SU-DHL-6 (cell line): ENCODE measurements at regions not wholly inside any gene's neighbourhood (a gene's known extent, or its start where the extent isn't known, plus 50 kb on each side); places are given as distances from the start of the nearest gene placed in this dataset.
"Not testable (repeated sequence)": the region's sequence is repeated elsewhere in the genome, so short reads cannot be mapped to it uniquely, and the experiment has no call there.

Experiments
- H2AFZ ChIP-seq: fragments of 200-600 bp; sonication (generic); 2 replicates; pipeline ENCODE4 v1.6.1; 2014; ENCODE audit warnings: low read depth, mild to moderate bottlenecking, moderate library complexity, mixed read lengths, antibody characterized with exemption, low read length; ENCODE audit not compliant: severe bottlenecking
- H3F3A ChIP-seq: fragments of 200-600 bp; shearing (Covaris generic); 2 replicates; pipeline ENCODE4 v1.6.0; 2016; ENCODE audit warnings: antibody characterized with exemption, mild to moderate bottlenecking; ENCODE audit not compliant: insufficient read depth
- H3K27ac ChIP-seq: fragments of 200-600 bp; sonication (generic); 2 replicates; pipeline ENCODE4 v1.5.1; 2016; ENCODE audit warnings: low read depth, mild to moderate bottlenecking, low read length, moderate library complexity, mixed read lengths
- H3K27me3 ChIP-seq: fragments of 200-600 bp; sonication (generic), shearing (Covaris generic); 2 replicates; pipeline ENCODE4 v1.6.0; 2014; ENCODE audit warnings: mild to moderate bottlenecking, low read length
- H3K36me3 ChIP-seq: fragments of 200-600 bp; sonication (generic); 2 replicates; pipeline ENCODE4 v1.6.1; 2014; ENCODE audit warnings: mild to moderate bottlenecking, low read length, mixed read lengths
- H3K4me2 ChIP-seq: fragments of 300-600, 200-600 bp; shearing (Covaris generic), sonication (generic); 2 replicates; pipeline ENCODE4 v1.6.0; 2014; ENCODE audit warnings: low read length, low read depth, mild to moderate bottlenecking; ENCODE audit not compliant: poor library complexity, severe bottlenecking
- H3K4me3 ChIP-seq: fragments of 200-600 bp; sonication (generic); 2 replicates; pipeline ENCODE4 v1.5.1; 2014; ENCODE audit warnings: antibody characterized with exemption, low read length, mild to moderate bottlenecking, mixed read lengths; ENCODE audit not compliant: insufficient read depth, poor library complexity, severe bottlenecking
- H3K79me2 ChIP-seq: fragments of 200-600 bp; sonication (generic); 2 replicates; pipeline ENCODE4 v1.6.1; 2014; ENCODE audit warnings: mild to moderate bottlenecking, low read length, moderate library complexity; ENCODE audit not compliant: insufficient read depth
- H3K9ac ChIP-seq: fragments of 200-600 bp; sonication (generic); 2 replicates; pipeline ENCODE4 v1.7.0; 2014; ENCODE audit warnings: mild to moderate bottlenecking, low read length
- H3K9me2 ChIP-seq: fragments of 200-600 bp; sonication (generic); replicated peaks from 2 replicates; pipeline ENCODE4 v1.6.1; 2014; ENCODE audit warnings: low read length; ENCODE audit not compliant: insufficient read depth
- H3K9me3 ChIP-seq: fragments of 200-600 bp; sonication (generic); 2 replicates; pipeline ENCODE4 v1.6.1; 2014; ENCODE audit warnings: low read length, mixed read lengths; ENCODE audit not compliant: insufficient read depth
- H4K20me1 ChIP-seq: fragments of 200-600 bp; sonication (generic); 2 replicates; pipeline ENCODE4 v1.6.1; 2014; ENCODE audit warnings: low read depth, mild to moderate bottlenecking, antibody characterized with exemption, low read length, moderate library complexity, mixed read lengths
- EZH2phosphoT487 ChIP-seq: fragments of 200-600 bp; sonication (generic), shearing (Covaris generic); conservative IDR thresholded peaks from 2 replicates; pipeline ENCODE4 v1.6.1; 2018; ENCODE audit warnings: mild to moderate bottlenecking, antibody characterized with exemption, low read length, moderate library complexity, mixed read lengths
- TF ChIP-seq, protein P1 (sequence below): fragments of 200-600 bp; sonication (generic); IDR thresholded peaks from one replicate; pipeline ENCODE4 v1.5.1; 2017; ENCODE audit warnings: antibody characterized with exemption, mild to moderate bottlenecking, low read length, moderate library complexity; ENCODE audit not compliant: insufficient read depth, poor library complexity, severe bottlenecking

DNA sequence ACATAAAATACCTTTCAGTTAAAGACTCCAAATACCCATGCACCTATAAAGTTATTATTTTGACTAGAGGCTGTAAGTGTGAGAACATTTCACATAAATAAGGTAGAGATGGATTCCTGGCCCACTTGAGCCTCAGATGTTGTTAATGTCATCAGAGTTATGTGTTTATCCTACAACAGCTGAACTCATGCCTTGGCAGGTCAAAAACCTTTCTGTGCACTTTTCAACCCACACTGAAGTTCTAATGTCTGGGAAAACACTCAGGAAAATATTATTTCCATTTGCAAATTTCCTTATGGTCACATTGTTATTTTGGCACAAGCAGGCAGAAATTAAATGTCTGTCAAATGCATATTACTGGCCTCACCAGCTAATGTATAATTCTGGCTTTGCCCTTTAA is 209.2 kb downstream of the LNPK start:
- Histone ChIP-seq H3K79me2 (no peaks in the 10 kb centered on the region), H3K4me2 (no peak overlapping the region), H3K36me3 (no peaks in the 10 kb centered on the region), H3K27me3 (no peaks in the 10 kb centered on the region), H3K9me2 (no peaks in the 10 kb centered on the region), H3K4me3 (no peak overlapping the region), H3K27ac (no peak overlapping the region), H3K9me3 (no peaks in the 10 kb centered on the region), H4K20me1 (no peaks in the 10 kb centered on the region), H3K9ac (no peak overlapping the region), H3F3A (no peaks in the 10 kb centered on the region), H2AFZ (no peak overlapping the region)
- TF ChIP-seq, protein P1, sequence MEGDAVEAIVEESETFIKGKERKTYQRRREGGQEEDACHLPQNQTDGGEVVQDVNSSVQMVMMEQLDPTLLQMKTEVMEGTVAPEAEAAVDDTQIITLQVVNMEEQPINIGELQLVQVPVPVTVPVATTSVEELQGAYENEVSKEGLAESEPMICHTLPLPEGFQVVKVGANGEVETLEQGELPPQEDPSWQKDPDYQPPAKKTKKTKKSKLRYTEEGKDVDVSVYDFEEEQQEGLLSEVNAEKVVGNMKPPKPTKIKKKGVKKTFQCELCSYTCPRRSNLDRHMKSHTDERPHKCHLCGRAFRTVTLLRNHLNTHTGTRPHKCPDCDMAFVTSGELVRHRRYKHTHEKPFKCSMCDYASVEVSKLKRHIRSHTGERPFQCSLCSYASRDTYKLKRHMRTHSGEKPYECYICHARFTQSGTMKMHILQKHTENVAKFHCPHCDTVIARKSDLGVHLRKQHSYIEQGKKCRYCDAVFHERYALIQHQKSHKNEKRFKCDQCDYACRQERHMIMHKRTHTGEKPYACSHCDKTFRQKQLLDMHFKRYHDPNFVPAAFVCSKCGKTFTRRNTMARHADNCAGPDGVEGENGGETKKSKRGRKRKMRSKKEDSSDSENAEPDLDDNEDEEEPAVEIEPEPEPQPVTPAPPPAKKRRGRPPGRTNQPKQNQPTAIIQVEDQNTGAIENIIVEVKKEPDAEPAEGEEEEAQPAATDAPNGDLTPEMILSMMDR: no peak
- no peak for TF ChIP-seq EZH2phosphoT487

DNA sequence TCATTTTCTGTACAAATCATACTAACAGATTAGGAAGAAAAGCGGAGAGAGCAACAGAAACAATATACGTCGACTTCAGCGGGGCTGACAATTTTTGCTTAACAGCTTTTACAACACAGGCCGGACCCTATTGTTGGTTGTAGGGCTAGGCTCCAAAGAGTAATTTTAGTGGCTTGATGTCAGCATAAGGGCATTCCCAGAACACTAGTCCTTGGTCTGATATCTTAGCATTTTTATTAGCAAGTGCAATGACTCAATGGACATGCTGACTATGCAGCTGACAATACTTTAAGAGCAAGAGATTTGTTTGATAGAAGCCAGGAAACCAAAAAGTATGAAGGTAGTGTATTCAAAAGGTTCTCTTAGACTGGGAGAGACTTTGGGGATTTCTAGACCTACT is 209.9 kb downstream of the LNPK start:
- Histone ChIP-seq H3K27ac (no peak overlapping the region), H3K9ac (no peak overlapping the region), H2AFZ (no peak overlapping the region), H3K4me2 (no peak overlapping the region), H3K79me2 (no peaks in the 10 kb centered on the region), H3K36me3 (no peaks in the 10 kb centered on the region), H3K27me3 (no peaks in the 10 kb centered on the region), H3K9me3 (no peaks in the 10 kb centered on the region), H3K4me3 (no peak overlapping the region), H4K20me1 (no peaks in the 10 kb centered on the region), H3F3A (no peaks in the 10 kb centered on the region), H3K9me2 (no peaks in the 10 kb centered on the region)
- TF ChIP-seq, protein P1: no peak
- TF ChIP-seq EZH2phosphoT487: no peak

DNA sequence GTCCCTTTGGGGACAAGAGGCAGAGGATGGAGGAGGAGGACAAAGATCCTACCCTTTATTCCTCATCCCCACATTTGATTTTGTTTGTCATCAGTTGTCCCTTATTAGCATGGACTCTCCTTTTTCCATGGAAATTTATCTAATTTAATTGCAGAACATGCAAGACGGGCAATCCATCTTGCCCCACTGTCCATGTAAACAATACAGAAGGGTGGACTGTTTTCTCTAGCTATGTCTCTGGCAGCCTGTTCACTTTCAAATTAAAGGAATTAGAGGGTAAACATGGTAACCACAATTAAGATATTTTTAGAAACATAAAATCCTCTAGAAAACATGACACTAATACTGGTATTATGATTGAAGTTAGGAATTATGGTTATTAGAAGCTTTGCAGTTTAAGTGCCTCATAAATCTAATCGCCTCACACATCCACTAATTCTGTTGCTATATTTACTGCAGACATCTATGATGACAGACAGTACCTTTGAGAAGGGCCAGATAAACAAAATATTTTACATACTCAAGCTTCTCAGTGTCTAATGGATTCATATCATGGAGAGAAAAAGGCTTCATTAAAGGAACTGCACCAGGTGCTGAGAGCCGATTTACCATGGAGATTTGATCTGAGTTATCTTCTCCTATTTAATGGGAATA is 215.5 kb downstream of the LNPK start:
- H3K4me3 ChIP-seq: no peak overlapping the region
- H4K20me1 ChIP-seq: no peaks in the 10 kb centered on the region
- H3K27ac ChIP-seq: no peak overlapping the region
- H3F3A ChIP-seq: no peaks in the 10 kb centered on the region
- no peaks in the 10 kb centered on the region for H3K27me3 ChIP-seq
- H3K36me3 ChIP-seq: no peaks in the 10 kb centered on the region
- H3K79me2 ChIP-seq: no peaks in the 10 kb centered on the region
- no peaks in the 10 kb centered on the region for H3K9me2 ChIP-seq
- no peak overlapping the region for H3K4me2 ChIP-seq
- H2AFZ ChIP-seq: no peak overlapping the region
- H3K9ac ChIP-seq: no peak overlapping the region
- H3K9me3 ChIP-seq: no peaks in the 10 kb centered on the region
- TF ChIP-seq EZH2phosphoT487: no peak
- TF ChIP-seq, protein P1: no peak

DNA sequence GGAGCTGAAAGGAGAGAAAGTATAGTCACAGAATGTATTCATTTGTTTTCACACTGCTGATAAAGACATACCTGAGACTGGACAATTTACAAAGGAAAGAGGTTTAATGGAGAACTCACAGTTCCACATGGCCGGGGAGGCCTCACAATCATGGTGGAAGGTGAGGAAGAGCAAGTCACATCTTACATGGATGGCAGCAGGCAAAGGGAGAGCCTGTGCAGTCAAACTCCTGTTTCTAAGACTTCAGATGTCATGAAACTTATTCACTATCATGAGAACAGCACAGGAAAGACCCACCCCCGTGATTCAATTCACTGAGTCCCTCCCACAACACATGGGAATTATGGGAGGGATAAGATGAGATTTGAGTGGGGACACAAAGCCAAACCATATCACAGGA is 224.7 kb downstream of the LNPK start:
- H3K36me3 ChIP-seq, H3F3A ChIP-seq, H3K9ac ChIP-seq, H2AFZ ChIP-seq, H3K4me2 ChIP-seq, H3K27ac ChIP-seq, H3K9me2 ChIP-seq, H3K79me2 ChIP-seq, H3K9me3 ChIP-seq, H3K27me3 ChIP-seq, H4K20me1 ChIP-seq, H3K4me3 ChIP-seq: not testable (repeated sequence)
